ENCODE measurements at regions not wholly inside any gene's neighbourhood (a gene's known extent, or its start where the extent isn't known, plus 50 kb on each side); places are given as distances from the start of the nearest gene placed in this dataset.

GRCh38 chr16:5447734-5448133 lies 350.1 kb upstream of the EEF2KMT start:
- Histone ChIP-seq H3K4me1 (ENCODE audit: control insufficient read depth in 1 of 2, low read depth in 2 of 2) (no peaks in the 10 kb centered on the region), H3K9me3 (no peaks in the 10 kb centered on the region), H3K27me3 (replicated peaks; ENCODE audit: insufficient read depth) (no peaks in the 10 kb centered on the region), H3K36me3 (no peaks in the 10 kb centered on the region), H3K4me3 (no peak overlapping the region), H3K27ac (no peak overlapping the region)
- no peak for DNase-seq (ENCODE audit: low spot score)
- no peak for TF ChIP-seq CTCF (IDR thresholded peaks at IDR 0.05)
- no peak for ATAC-seq (ENCODE audit: insufficient number of reproducible peaks, low FRiP score, low read depth)

- Histone ChIP-seq H3K36me3 (no peaks in the 10 kb centered on the region), H3K4me3 (no peak overlapping the region), H3K27me3 (replicated peaks; ENCODE audit: insufficient read depth) (no peaks in the 10 kb centered on the region), H3K4me1 (ENCODE audit: control insufficient read depth in 1 of 2, low read depth in 2 of 2) (no peaks in the 10 kb centered on the region), H3K27ac (no peak overlapping the region), H3K9me3 (no peaks in the 10 kb centered on the region)
- no peak for DNase-seq (ENCODE audit: low spot score)
- no peak for ATAC-seq (ENCODE audit: insufficient number of reproducible peaks, low FRiP score, low read depth)
- no peak for TF ChIP-seq CTCF (IDR thresholded peaks at IDR 0.05)
These were observed 349.1 kb upstream of the EEF2KMT start for GRCh38 chr16:5446623-5447240.

GRCh38 chr16:5444189-5444588 lies 346.6 kb upstream of the EEF2KMT start:
- Histone ChIP-seq H3K9me3 (no peaks in the 10 kb centered on the region), H3K4me3 (no peak overlapping the region), H3K4me1 (ENCODE audit: control insufficient read depth in 1 of 2, low read depth in 2 of 2) (no peaks in the 10 kb centered on the region), H3K36me3 (no peaks in the 10 kb centered on the region), H3K27me3 (replicated peaks; ENCODE audit: insufficient read depth) (no peaks in the 10 kb centered on the region), H3K27ac (no peak overlapping the region)
- no peak for TF ChIP-seq CTCF (IDR thresholded peaks at IDR 0.05)
- DNase-seq (ENCODE audit: low spot score) (no peak), ATAC-seq (ENCODE audit: insufficient number of reproducible peaks, low FRiP score, low read depth) (no peak)

- H3K27me3 ChIP-seq (replicated peaks; ENCODE audit: insufficient read depth) = no peaks in the 10 kb centered on the region
- no peaks in the 10 kb centered on the region for H3K4me1 ChIP-seq (ENCODE audit: control insufficient read depth in 1 of 2, low read depth in 2 of 2)
- H3K4me3 ChIP-seq = no peak overlapping the region
- DNase-seq (ENCODE audit: low spot score) (no peak), ATAC-seq (ENCODE audit: insufficient number of reproducible peaks, low FRiP score, low read depth) (no peak)
- TF ChIP-seq CTCF (IDR thresholded peaks at IDR 0.05) = no peak
- H3K27ac ChIP-seq = no peak overlapping the region
- no peaks in the 10 kb centered on the region for H3K9me3 ChIP-seq
- no peaks in the 10 kb centered on the region for H3K36me3 ChIP-seq
These were observed 345.4 kb upstream of the EEF2KMT start for GRCh38 chr16:5442986-5443385.

DNA sequence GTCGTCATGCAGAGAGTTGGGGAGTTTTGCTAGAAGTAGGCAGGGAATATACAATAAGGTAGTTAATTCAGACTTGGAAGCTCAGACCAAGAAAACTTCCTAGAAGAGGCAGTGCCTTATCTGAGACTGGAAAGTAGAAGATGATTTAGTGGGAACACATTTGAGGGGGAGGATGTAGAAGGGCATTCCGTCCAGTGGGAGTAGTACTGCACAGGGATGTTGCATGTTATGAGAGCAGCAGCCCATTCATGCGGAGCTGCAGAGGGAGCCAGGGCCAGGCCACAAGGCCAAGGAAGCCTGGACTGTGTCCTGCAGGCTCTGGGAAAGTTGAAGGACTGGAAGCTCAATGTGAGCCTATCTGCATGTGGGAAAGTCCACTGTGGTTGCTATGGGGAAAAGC lies 344.5 kb upstream of the EEF2KMT start:
- Histone ChIP-seq H3K27ac (no peak overlapping the region), H3K36me3 (no peaks in the 10 kb centered on the region), H3K4me1 (ENCODE audit: control insufficient read depth in 1 of 2, low read depth in 2 of 2) (no peaks in the 10 kb centered on the region), H3K27me3 (replicated peaks; ENCODE audit: insufficient read depth) (no peaks in the 10 kb centered on the region), H3K9me3 (no peaks in the 10 kb centered on the region), H3K4me3 (no peak overlapping the region)
- no peak for TF ChIP-seq CTCF (IDR thresholded peaks at IDR 0.05)
- ATAC-seq (ENCODE audit: insufficient number of reproducible peaks, low FRiP score, low read depth) (no peak), DNase-seq (ENCODE audit: low spot score) (no peak)

Data from thoracic aorta (tissue), 2 donors.